ENCODE measurements at regions not wholly inside any gene's neighbourhood (a gene's known extent, or its start where the extent isn't known, plus 50 kb on each side); places are given as distances from the start of the nearest gene placed in this dataset.
"Not testable (repeated sequence)": the region's sequence is repeated elsewhere in the genome, so short reads cannot be mapped to it uniquely, and the experiment has no call there.

DNA sequence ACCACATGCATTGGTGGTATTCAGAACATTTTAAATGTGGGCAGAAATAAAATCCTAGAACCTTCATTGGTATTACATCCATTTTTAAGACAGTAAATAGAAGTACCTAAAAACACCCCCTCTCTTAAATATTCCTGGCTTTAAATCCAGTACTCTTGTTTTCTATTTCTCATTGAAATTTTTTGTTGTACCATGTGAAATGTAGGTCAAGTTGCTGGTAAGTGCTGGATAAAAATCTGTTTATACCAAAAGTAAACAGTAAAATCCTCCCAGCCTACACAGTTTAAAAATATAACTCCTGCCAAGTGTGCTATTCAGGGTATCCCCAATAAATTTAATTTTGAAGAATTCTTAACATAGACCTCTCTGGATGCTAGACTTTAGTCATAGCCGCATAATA, 75.0 kb upstream of the FST start:
- H3K4me3 ChIP-seq (ENCODE audit: low read depth, low read length), result no peak overlapping the region

DNA sequence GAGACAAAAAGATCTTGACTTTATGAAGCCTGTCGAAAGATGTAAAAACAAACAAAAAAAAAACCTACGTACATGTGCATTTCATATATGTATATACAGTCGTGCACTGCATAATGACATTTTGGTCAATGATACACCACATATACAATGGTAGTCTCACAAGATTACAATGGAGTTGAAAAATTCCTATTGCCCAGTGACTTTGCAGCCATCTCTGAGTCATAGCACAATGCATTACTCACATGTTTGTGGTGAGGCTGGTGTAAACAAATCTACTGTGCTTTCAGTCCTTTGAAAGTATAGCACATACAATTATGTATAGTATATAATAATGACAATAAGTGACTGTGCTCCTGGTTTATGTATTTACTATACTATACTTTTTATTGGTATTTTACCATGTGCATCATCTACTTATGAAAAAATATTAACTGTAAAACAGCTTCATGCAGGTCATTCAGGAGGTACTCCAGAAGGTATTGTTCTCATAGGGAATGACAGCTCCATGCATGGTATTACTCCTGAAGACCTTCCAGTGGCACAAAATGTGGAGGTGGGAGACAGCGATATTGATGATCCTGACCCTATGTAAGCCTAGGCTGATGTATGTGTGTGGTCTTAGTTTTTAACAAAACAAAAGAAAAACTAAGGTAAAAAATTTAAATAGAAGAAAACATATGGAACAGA, 73.7 kb upstream of the FST start:
- H3K4me3 ChIP-seq (ENCODE audit: low read depth, low read length), result no peak overlapping the region

GRCh38 chr5:53407373-53407772, 73.1 kb upstream of the FST start:
- no peak overlapping the region for H3K4me3 ChIP-seq (ENCODE audit: low read depth, low read length)

DNA sequence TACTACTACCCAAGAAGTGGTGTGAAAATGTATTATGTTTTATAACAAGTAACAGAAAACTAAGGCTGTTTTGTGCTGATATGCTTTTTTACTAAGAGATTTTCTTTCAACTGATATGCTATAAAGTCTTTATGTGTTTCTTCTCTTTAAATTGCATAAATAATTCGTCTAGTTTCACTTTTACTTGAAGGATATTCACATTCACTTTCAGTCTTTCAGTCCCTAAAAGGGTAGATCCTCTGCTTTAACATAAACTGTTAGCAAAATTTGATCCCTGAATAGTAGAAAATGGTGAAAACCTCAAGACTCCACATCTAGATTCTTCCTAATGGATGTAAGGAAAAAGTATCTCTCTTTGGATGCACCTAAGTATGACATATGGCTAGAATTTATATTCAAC, 69.0 kb upstream of the FST start:
- H3K4me3 ChIP-seq (ENCODE audit: low read depth, low read length), result no peak overlapping the region

- not testable (repeated sequence) for H3K4me3 ChIP-seq (ENCODE audit: low read depth, low read length)
Observed at GRCh38 chr5:53412499-53412898, 67.9 kb upstream of the FST start.

DNA sequence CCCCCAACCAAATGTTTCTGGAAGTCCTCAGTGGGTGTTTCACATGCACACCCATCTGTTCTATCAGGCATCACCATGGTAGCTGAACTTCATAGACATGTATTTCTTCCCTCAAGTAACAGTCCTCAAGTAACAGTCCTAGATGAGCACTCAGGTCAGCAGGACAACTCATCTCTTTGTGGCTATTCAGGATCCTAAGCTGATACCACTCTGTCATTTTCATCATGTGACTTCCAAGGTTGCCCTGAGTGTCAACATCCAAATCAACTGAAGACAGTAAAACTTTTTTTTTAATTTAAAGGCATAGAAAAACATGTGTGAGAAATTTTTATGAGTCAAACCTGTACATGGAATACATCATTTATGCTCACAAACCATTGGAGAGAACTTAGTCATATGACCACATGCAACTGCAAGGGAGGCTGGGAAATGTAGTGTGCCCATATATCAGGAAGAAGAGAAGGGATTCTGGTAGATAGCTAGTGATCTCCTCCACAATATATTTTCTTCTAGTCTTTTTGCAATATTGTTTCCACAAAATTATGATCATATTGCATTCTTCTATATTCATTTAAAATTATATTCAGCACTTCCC, 64.2 kb upstream of the FST start:
- H3K4me3 ChIP-seq (ENCODE audit: low read depth, low read length), result no peak overlapping the region

DNA sequence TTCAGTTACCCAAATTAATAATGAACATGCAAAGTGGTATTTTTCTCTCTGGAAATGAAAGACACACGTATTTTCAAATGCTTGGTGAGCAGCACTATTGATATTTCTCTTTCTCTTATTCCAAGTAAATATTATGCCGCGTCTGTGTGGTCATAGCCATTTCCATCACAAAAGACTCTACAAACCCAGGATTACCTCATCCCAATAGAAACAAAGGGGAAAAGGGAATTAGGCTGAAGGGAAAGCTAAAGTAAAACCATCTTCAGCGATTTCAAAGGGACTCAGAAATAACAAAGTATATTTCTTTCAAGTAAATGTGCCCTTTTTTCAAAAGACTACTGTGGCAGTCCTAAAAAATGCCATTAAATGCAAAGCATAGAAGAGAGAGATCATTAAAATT, 62.0 kb upstream of the FST start:
- no peak overlapping the region for H3K4me3 ChIP-seq (ENCODE audit: low read depth, low read length)

- H3K4me3 ChIP-seq (ENCODE audit: low read depth, low read length), result no peak overlapping the region
Observed at GRCh38 chr5:53418826-53419658, 61.4 kb upstream of the FST start.

- H3K4me3 ChIP-seq (ENCODE audit: low read depth, low read length), result no peak overlapping the region
Observed at GRCh38 chr5:53422539-53422938, 57.9 kb upstream of the FST start.

- H3K4me3 ChIP-seq (ENCODE audit: low read depth, low read length), result no peak overlapping the region
Observed at GRCh38 chr5:53423724-53424123, 56.7 kb upstream of the FST start.

DNA sequence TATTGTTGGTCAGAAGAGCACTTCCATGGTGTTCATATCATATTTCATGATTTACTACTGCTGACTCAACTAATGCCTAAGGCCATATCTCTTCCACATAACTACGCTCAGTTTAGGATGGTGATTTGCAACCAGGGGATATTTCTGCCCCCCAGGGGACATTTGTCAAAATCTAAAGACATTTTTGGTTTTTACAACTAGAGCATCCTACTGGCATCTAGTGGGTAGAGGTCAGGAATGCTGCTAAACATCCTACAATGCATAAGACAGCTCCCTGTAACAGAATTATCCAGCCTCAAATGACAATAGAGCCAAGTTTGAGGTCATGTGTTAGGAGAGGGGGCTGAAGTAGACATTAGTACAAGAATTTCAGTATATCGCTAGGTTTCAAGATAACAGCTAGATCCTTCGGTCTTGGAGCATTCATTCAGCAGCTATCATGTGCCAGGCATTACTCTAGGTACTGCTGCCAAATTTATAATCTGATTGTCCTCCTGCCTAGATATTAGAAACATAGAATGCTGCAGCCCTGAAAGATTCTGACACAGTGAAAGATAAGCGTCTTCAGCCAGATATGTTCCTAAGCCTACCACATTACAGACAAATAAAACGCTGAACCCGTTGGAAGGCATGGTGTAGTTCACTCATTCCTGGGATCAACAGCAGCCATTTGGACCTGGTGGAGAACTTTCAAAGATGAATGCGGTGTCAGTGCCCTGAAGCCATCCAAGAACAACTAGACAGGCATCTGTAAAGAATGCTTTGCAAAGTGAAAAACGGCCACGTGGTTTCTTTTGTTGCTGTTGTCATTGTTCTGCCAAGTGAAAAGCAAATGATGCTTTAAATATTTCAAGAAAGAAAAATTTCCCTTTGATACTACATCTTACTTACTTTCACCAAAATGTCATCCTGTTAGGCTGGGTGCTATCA, 55.5 kb upstream of the FST start:
- H3K4me3 ChIP-seq (ENCODE audit: low read depth, low read length), result no peak overlapping the region

GRCh38 chr5:53425687-53426511, 54.5 kb upstream of the FST start:
- H3K4me3 ChIP-seq (ENCODE audit: low read depth, low read length), result no peak overlapping the region

DNA sequence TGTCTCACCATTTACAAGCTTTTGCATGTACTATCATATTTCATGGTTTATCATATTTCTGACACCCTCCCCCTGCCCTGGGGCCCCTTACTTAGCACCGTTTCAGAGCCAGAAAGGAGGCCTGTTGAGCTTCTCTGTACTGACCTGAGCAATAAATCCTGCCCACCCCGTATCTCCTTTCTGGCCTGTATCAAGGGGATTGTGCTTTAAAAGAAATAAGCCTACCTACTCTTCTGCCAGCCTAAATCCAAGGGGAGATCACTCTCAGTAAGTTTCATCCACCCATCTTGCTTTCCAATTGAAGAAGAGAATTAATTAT, 54.0 kb upstream of the FST start:
- no peak overlapping the region for H3K4me3 ChIP-seq (ENCODE audit: low read depth, low read length)

- no peak overlapping the region for H3K4me3 ChIP-seq (ENCODE audit: low read depth, low read length)
Observed at GRCh38 chr5:53426878-53427277, 53.6 kb upstream of the FST start.

GRCh38 chr5:53427965-53428364, 52.5 kb upstream of the FST start:
- H3K4me3 ChIP-seq (ENCODE audit: low read depth, low read length), result no peak overlapping the region

- no peak overlapping the region for H3K4me3 ChIP-seq (ENCODE audit: low read depth, low read length)
Observed at GRCh38 chr5:53429706-53430105, 50.7 kb upstream of the FST start.

- no peak overlapping the region for H3K4me3 ChIP-seq (ENCODE audit: low read depth, low read length)
Observed at GRCh38 chr5:53430618-53431252, 49.7 kb upstream of the FST start.

All from iPS-11a (cell line).